NB4 (cell line): ENCODE measurements at regions not wholly inside any gene's neighbourhood (a gene's known extent, or its start where the extent isn't known, plus 50 kb on each side); places are given as distances from the start of the nearest gene placed in this dataset.

ENCODE experiments used
- DNase-seq: peaks from one replicate; pipeline ENCODE4 v3.0.0; 2010; ENCODE audit warnings: low read depth
- H3K4me3 ChIP-seq: one replicate; pipeline ENCODE4 v1.5.1; 2011; ENCODE audit warnings: mild to moderate bottlenecking, low read depth, low read length, moderate library complexity
- MYC ChIP-seq: IDR thresholded peaks from 2 replicates; pipeline ENCODE4 v1.6.1; 2011; ENCODE audit warnings: low read depth, low read length
- POLR2A ChIP-seq: IDR thresholded peaks from 2 replicates; pipeline ENCODE4 v1.6.1; 2011; ENCODE audit warnings: mild to moderate bottlenecking; ENCODE audit not compliant: insufficient read length; ENCODE audit errors: extremely low read depth
- TF ChIP-seq, protein P1 (sequence below): IDR thresholded peaks from one replicate; pipeline ENCODE4 v1.5.1; 2012; ENCODE audit warnings: low read depth, low read length
- TF ChIP-seq, protein P2 (sequence below): IDR thresholded peaks from 2 replicates; pipeline ENCODE4 v1.6.1; 2011; ENCODE audit warnings: low read depth, low read length

GRCh38 chr14:76963372-76963771 is 65.1 kb downstream of the IRF2BPL start:
- TF ChIP-seq, protein P1, sequence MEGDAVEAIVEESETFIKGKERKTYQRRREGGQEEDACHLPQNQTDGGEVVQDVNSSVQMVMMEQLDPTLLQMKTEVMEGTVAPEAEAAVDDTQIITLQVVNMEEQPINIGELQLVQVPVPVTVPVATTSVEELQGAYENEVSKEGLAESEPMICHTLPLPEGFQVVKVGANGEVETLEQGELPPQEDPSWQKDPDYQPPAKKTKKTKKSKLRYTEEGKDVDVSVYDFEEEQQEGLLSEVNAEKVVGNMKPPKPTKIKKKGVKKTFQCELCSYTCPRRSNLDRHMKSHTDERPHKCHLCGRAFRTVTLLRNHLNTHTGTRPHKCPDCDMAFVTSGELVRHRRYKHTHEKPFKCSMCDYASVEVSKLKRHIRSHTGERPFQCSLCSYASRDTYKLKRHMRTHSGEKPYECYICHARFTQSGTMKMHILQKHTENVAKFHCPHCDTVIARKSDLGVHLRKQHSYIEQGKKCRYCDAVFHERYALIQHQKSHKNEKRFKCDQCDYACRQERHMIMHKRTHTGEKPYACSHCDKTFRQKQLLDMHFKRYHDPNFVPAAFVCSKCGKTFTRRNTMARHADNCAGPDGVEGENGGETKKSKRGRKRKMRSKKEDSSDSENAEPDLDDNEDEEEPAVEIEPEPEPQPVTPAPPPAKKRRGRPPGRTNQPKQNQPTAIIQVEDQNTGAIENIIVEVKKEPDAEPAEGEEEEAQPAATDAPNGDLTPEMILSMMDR = no peak
- TF ChIP-seq POLR2A (no peak), MYC (no peak)
- TF ChIP-seq, protein P2, sequence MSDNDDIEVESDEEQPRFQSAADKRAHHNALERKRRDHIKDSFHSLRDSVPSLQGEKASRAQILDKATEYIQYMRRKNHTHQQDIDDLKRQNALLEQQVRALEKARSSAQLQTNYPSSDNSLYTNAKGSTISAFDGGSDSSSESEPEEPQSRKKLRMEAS = no peak
- no peak for DNase-seq
- no peak overlapping the region for H3K4me3 ChIP-seq

GRCh38 chr14:76962303-76962660 is 66.2 kb downstream of the IRF2BPL start:
- TF ChIP-seq MYC = no peak; the same call in 1 of the 2 replicates
- TF ChIP-seq, protein P2 = peak; percentile 62
- H3K4me3 ChIP-seq = peak overlapping the region; percentile 40
- DNase-seq = no peak

DNA sequence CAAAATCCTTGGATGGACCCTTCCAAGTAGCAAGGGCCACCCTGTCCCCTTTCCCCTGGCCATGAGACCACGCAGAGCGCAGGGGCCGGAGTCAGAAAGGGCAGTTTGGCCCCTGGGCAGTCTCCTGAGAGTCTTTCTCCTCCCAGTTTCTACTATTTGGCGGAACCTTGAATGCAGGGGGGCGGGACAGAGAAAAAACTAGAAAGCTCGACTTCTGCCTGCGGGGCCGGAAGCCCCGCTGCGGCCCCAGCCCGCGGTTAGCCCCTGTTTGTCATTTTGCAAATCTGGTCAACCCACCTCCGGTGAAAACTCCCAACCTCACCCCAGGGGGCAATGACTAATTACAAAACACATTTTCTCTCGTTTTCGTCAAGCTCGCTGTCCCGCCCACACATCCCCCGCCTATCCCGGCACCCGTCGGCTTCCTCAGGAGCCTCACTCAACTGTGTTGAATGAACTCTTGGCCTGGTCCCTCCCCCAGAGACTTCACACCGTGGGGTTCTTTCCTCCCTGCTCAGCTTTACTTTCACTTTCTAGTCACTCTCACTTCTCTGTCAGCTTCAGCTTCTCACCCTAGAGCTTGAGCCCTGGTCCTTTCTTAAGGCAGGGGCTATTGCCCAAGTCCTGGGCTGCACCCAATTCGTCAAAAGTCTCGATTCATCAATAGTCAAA is 66.7 kb downstream of the IRF2BPL start:
- peak overlapping the region; percentile 40 for H3K4me3 ChIP-seq
- peak; percentile 99 for DNase-seq
- TF ChIP-seq POLR2A (no peak), MYC (0 out of 2 replicates have a peak, but pooled peaks have one; percentile 32)

- peak; percentile 51 for DNase-seq
- H3K4me3 ChIP-seq = no peak overlapping the region
- TF ChIP-seq POLR2A (no peak), MYC (no peak)
- TF ChIP-seq, protein P2 = no peak
- TF ChIP-seq, protein P1 = no peak
These were observed 69.4 kb downstream of the IRF2BPL start for GRCh38 chr14:76958980-76959710.

- no peak for DNase-seq
- H3K4me3 ChIP-seq = no peak overlapping the region
- TF ChIP-seq MYC (no peak), POLR2A (no peak)
- TF ChIP-seq, protein P1 = no peak
- TF ChIP-seq, protein P2 = no peak
These were observed 70.2 kb downstream of the IRF2BPL start for GRCh38 chr14:76958020-76958979.

DNA sequence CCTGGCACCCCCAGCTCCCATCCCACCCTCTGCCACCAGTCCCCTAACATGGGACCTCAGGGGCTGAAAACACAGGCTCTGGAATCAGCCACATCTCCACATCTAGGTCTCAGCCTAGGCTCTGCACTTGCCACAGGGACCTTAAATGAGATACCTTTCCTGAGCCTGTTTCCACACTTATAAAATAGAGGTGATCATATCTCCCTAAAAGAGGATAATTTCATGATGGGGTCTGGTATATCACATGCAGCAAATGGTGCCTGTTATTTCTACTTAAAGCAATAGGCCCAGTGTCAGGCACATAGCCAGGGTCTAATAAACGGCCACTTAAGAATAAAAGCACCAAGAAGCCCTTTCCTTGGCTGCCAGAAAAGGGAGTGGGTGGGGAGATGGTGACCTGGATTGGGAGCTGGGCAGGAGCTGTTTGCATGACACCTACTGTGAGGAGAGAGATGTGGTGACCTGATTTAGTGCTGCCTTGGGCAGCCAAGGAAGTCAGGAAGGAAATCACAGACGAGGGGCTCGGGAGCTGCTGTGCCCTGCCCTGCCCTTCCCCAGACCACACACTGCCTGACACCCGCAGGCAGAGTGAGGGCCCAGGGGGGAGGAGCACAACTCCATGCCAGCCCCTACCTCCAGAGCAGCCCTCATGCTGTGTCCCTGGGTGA is 71.2 kb downstream of the IRF2BPL start:
- peak; percentile 33 for DNase-seq
- TF ChIP-seq, protein P2 = no peak
- TF ChIP-seq MYC (no peak), POLR2A (no peak)
- TF ChIP-seq, protein P1 = no peak
- no peak overlapping the region for H3K4me3 ChIP-seq
